ENCODE measurements at regions not wholly inside any gene's neighbourhood (a gene's known extent, or its start where the extent isn't known, plus 50 kb on each side); places are given as distances from the start of the nearest gene placed in this dataset.

- no peak for TF ChIP-seq FOXP4 (CRISPR knock-in tag; IDR thresholded peaks at IDR 0.05; ENCODE audit: borderline replicate concordance)
These were observed 62.0 kb downstream of the IGF2 start (continued) for GRCh38 chr11:2077061-2077802.

GRCh38 chr11:2076441-2076840 is 62.7 kb downstream of the IGF2 start:
- in situ Hi-C loops (cut with MboI): no loop called here
- peaks cover 3% of the 10 kb centered on the region; the same call in 1 of the 2 replicates for H4K20me1 ChIP-seq (replicated peaks; ENCODE audit: control insufficient read depth, insufficient read depth, low read length)
- no peak overlapping the region for H2AFZ ChIP-seq (ENCODE audit: low read depth, low read length)
- POLR2A ChIA-PET: no interaction called here
- intact Hi-C loops (cut with micrococcal nuclease): no loop called here
- DNase-seq (ENCODE audit: extremely low read depth in 1 of 4, low spot score in 3 of 4) (no peak), FAIRE-seq (no peak), ATAC-seq (no peak)
- peaks cover 6 to 55% of the 10 kb centered on the region in 2 experiments; a peak in 4 of 5 replicates for H3K27me3 ChIP-seq (ENCODE audit: control insufficient read depth in 2 of 2, insufficient read depth in 2 of 2, low read length in 2 of 2)
- no peaks in the 10 kb centered on the region for H3K9me1 ChIP-seq (ENCODE audit: control insufficient read depth, insufficient read depth, low read length)
- no peaks in the 10 kb centered on the region for H3K9me3 ChIP-seq (replicated peaks; ENCODE audit: control insufficient read depth, insufficient read depth, low read depth, low read length)
- no peak overlapping the region for H3K4me2 ChIP-seq (ENCODE audit: insufficient read depth, low read length)
- no peak overlapping the region for H3K4me3 ChIP-seq
- H3K4me1 ChIP-seq (replicated peaks in 1 of 2; ENCODE audit: control insufficient read depth in 2 of 2, insufficient read depth in 2 of 2, low read length in 2 of 2): no peaks in the 10 kb centered on the region
- BruUV-seq (replicated peaks): no TSS peak
- no peak overlapping the region for H3K27ac ChIP-seq (ENCODE audit: extremely low read depth, low read depth, low read length)
- no peaks in the 10 kb centered on the region for H3K79me2 ChIP-seq (ENCODE audit: control insufficient read depth, insufficient read depth, low read length)
- WGBS (ENCODE audit: insufficient coverage, low coverage, missing lambda C conversion rate): 0% methylated on average over 7 of the region's 7 CpGs
- H3K36me3 ChIP-seq (ENCODE audit: control insufficient read depth, insufficient read depth, low read length): no peaks in the 10 kb centered on the region
- H3K9ac ChIP-seq (ENCODE audit: insufficient read depth in 1 of 2, low read depth in 2 of 2, low read length in 2 of 2): no peak overlapping the region
- CTCF ChIA-PET (ENCODE audit: low intra/inter-chr PET ratio): interaction anchor here (0.7 kb wide), 1 partner anchor 194 kb away, joined by 3 read pairs; no protein-coding TSS in a partner anchor
- TF ChIP-seq TCF3 (CRISPR knock-in tag; IDR thresholded peaks at IDR 0.05) (no peak), ZNF395 (CRISPR knock-in tag; IDR thresholded peaks at IDR 0.05) (no peak), BMI1 (IDR thresholded peaks at IDR 0.05; ENCODE audit: low read length) (no peak), E2F6 (IDR thresholded peaks at IDR 0.05; ENCODE audit: borderline replicate concordance in 1 of 2, extremely low read depth in 1 of 2, insufficient read depth in 1 of 2, insufficient read length in 1 of 2, low read depth in 1 of 2, low read length in 1 of 2, poor library complexity in 1 of 2, severe bottlenecking in 1 of 2) (no peak), PHF21A (IDR thresholded peaks at IDR 0.05; ENCODE audit: borderline replicate concordance, low read depth) (no peak), TRIM25 (IDR thresholded peaks at IDR 0.05; ENCODE audit: borderline replicate concordance) (no peak), CREB3L1 (IDR thresholded peaks at IDR 0.05; ENCODE audit: borderline replicate concordance, low read depth) (no peak), MED1 (CRISPR knock-in tag; IDR thresholded peaks at IDR 0.05; ENCODE audit: borderline replicate concordance) (no peak), MYC (IDR thresholded peaks at IDR 0.05; ENCODE audit: low read depth, low read length) (no peak), MYC (CRISPR knock-in tag; IDR thresholded peaks at IDR 0.05; ENCODE audit: borderline replicate concordance, low read depth) (no peak)

All from K562 (cell line).